GM12878 (cell line): ENCODE measurements at regions not wholly inside any gene's neighbourhood (a gene's known extent, or its start where the extent isn't known, plus 50 kb on each side); places are given as distances from the start of the nearest gene placed in this dataset.

Source experiments
- ATAC-seq: fragments of 200-7000 bp; cut with Tn5 transposase; 3 replicates; pipeline ENCODE4 v1.9.1; 2020; ENCODE audit warnings: mild to moderate bottlenecking, moderate library complexity
- BruUV-seq: library from RNA; stranded (reverse); fragments of 400-500 nt; replicated peaks from 2 replicates; lab custom pipeline; 2021; lab: Mats Ljungman, UMichigan
- CTCF ChIA-PET: fragments of 300-600 bp; sonication (Branson Sonifier 250); formaldehyde crosslinking; extraction: SDS; loops from one replicate; lab custom pipeline; 2021; ENCODE audit warnings: inconsistent platforms; lab: Yijun Ruan, JAX
- POLR2A ChIA-PET: fragments of 350-600 bp; formaldehyde crosslinking; extraction: SDS; loops from one replicate; lab custom pipeline; 2021; ENCODE audit warnings: inconsistent platforms; lab: Charles Lee
- RAD21 ChIA-PET: fragments of 300-600 bp; sonication (Branson Sonifier 250); formaldehyde crosslinking; loops from one replicate; lab custom pipeline; 2023; ENCODE audit warnings: antibody characterized with exemption; ENCODE audit not compliant: unreplicated experiment; lab: Charles Lee
- SMC1A ChIA-PET: fragments of 300-600 bp; sonication (Branson Sonifier 250); formaldehyde crosslinking; loops from one replicate; lab custom pipeline; 2023; ENCODE audit not compliant: unreplicated experiment, uncharacterized antibody; lab: Charles Lee
- DNase-seq: peaks from one replicate; pipeline ENCODE4 v3.0.0-alpha.2; 2011; ENCODE audit warnings: low read depth, low spot score
- FAIRE-seq: peaks from 3 replicates; lab custom pipeline; 2011; peaks lifted over from hg19 to GRCh38; lab: Jason Lieb, UNC
- H2AFZ ChIP-seq: 2 replicates; pipeline ENCODE4 v1.6.0; 2011; ENCODE audit warnings: low read depth, low read length, control low read depth; ENCODE audit not compliant: control insufficient read depth
- H3K27ac ChIP-seq: 2 replicates; pipeline ENCODE4 v1.5.1; 2011; ENCODE audit warnings: control low read depth; ENCODE audit not compliant: control insufficient read depth, insufficient read depth
- H3K27me3 ChIP-seq, 2 experiments: replicated peaks in 1 of 2; 2 replicates each; pipeline versions ENCODE4 v1.6.0 to v1.6.1; 2011; ENCODE audit warnings: low read length in 1 of 2; ENCODE audit not compliant: control insufficient read depth in 2 of 2, insufficient read depth in 2 of 2
- H3K36me3 ChIP-seq, 2 experiments: 2 replicates each; pipeline ENCODE4 v1.5.1; 2011; ENCODE audit warnings: low read length in 1 of 2; ENCODE audit not compliant: control insufficient read depth in 2 of 2, insufficient read depth in 2 of 2
- H3K4me1 ChIP-seq: 2 replicates; pipeline ENCODE4 v1.6.1; 2011; ENCODE audit warnings: mild to moderate bottlenecking, low read length, moderate library complexity, mixed read lengths; ENCODE audit not compliant: control insufficient read depth, insufficient read depth
- H3K4me2 ChIP-seq: 2 replicates; pipeline ENCODE4 v1.6.0; 2011; ENCODE audit warnings: control low read depth; ENCODE audit not compliant: control insufficient read depth, insufficient read depth
- H3K4me3 ChIP-seq: fragments of 200-600 bp; sonication (generic); 2 replicates; pipeline ENCODE4 v1.5.1; 2016
- H3K79me2 ChIP-seq: 2 replicates; pipeline ENCODE4 v1.6.0; 2011; ENCODE audit warnings: low read length; ENCODE audit not compliant: control insufficient read depth, insufficient read depth
- H3K9ac ChIP-seq: 2 replicates; pipeline ENCODE4 v1.8.0; 2011; ENCODE audit warnings: low read length, control low read depth, mixed read lengths; ENCODE audit not compliant: control insufficient read depth, insufficient read depth
- H3K9me3 ChIP-seq: replicated peaks from 3 replicates; pipeline ENCODE4 v1.5.1; 2011; ENCODE audit warnings: mild to moderate bottlenecking, low read length; ENCODE audit not compliant: control insufficient read depth, insufficient read depth
- H4K20me1 ChIP-seq: 2 replicates; pipeline ENCODE4 v1.6.0; 2011; ENCODE audit not compliant: control insufficient read depth, insufficient read depth
- BCLAF1 ChIP-seq: fragments of 450-650 bp; IDR thresholded peaks from 2 replicates; pipeline ENCODE4 v1.6.1; 2017; ENCODE audit warnings: antibody characterized with exemption, mild to moderate bottlenecking, moderate library complexity
- DPF2 ChIP-seq: fragments of 450-650 bp; IDR thresholded peaks from 2 replicates; pipeline ENCODE4 v1.6.1; 2017; ENCODE audit warnings: mild to moderate bottlenecking
- EZH2 ChIP-seq: IDR thresholded peaks from 2 replicates; pipeline ENCODE4 v1.6.1; 2012; ENCODE audit warnings: low read depth, mild to moderate bottlenecking, control low read depth, inconsistent platforms, low read length, borderline replicate concordance; ENCODE audit not compliant: control insufficient read depth
- FOXK2 ChIP-seq: fragments of 450-650 bp; IDR thresholded peaks from 2 replicates; pipeline ENCODE4 v1.6.1; 2017; ENCODE audit warnings: mild to moderate bottlenecking, moderate library complexity
- IRF4 ChIP-seq: IDR thresholded peaks from 2 replicates; pipeline ENCODE4 v1.6.1; 2011; ENCODE audit warnings: low read depth, low read length
- MYC ChIP-seq: IDR thresholded peaks from 2 replicates; pipeline ENCODE4 v1.6.1; 2011; ENCODE audit warnings: mild to moderate bottlenecking, low read length, moderate library complexity, inconsistent platforms; ENCODE audit not compliant: insufficient read depth, insufficient replicate concordance, insufficient read length, severe bottlenecking
- PKNOX1 ChIP-seq: fragments of 450-650 bp; IDR thresholded peaks from 2 replicates; pipeline ENCODE4 v1.6.1; 2016; ENCODE audit warnings: mild to moderate bottlenecking
- POLR2A ChIP-seq: IDR thresholded peaks from 2 replicates; pipeline ENCODE4 v1.6.1; 2011; ENCODE audit warnings: low read depth, mild to moderate bottlenecking, low read length
- POLR2AphosphoS5 ChIP-seq: IDR thresholded peaks from 2 replicates; pipeline ENCODE4 v1.6.1; 2011; ENCODE audit warnings: mild to moderate bottlenecking, low read length, inconsistent platforms
- RAD51 ChIP-seq: fragments of 450-650 bp; IDR thresholded peaks from 2 replicates; pipeline ENCODE4 v1.6.1; 2016; ENCODE audit warnings: moderate library complexity, mild to moderate bottlenecking, inconsistent platforms
- STAT3 ChIP-seq: IDR thresholded peaks from 2 replicates; pipeline ENCODE4 v1.6.1; 2011; ENCODE audit warnings: low read depth, low read length, improper control_type of control experiment
- SUPT20H ChIP-seq: IDR thresholded peaks from 2 replicates; pipeline ENCODE4 v1.6.1; 2011; ENCODE audit warnings: low read depth, mild to moderate bottlenecking, low read length, moderate library complexity, borderline replicate concordance; ENCODE audit not compliant: control insufficient read depth
- TBL1XR1 ChIP-seq: IDR thresholded peaks from 2 replicates; pipeline ENCODE4 v1.6.1; 2012; ENCODE audit warnings: low read depth, low read length, improper control_type of control experiment
- ZNF622 ChIP-seq: fragments of 450-650 bp; IDR thresholded peaks from 2 replicates; pipeline ENCODE4 v1.6.1; 2017; ENCODE audit warnings: mild to moderate bottlenecking, inconsistent platforms
- ZNF687 ChIP-seq: fragments of 450-650 bp; IDR thresholded peaks from 2 replicates; pipeline ENCODE4 v1.6.1; 2017; ENCODE audit warnings: mild to moderate bottlenecking, moderate library complexity
- WGBS: methylation state at CpG from one replicate; pipeline ENCODE4 v1.1.6; 2016; ENCODE audit warnings: low lambda C conversion rate; ENCODE audit not compliant: insufficient replicate concordance, insufficient coverage; ENCODE audit errors: missing lambda C conversion rate; 5-methylcytosine and 5-hydroxymethylcytosine counted together
- in situ Hi-C: fragments of 300-500 bp; cut with MboI; formaldehyde crosslinking; loops from 9 replicates; pipeline ENCODE4 v1.14.3; 2018; ENCODE audit warnings: mixed read lengths
- intact Hi-C: fragments of 100-400 bp; cut with micrococcal nuclease; formaldehyde crosslinking; loops from one replicate; pipeline ENCODE4 v1.14.2; 2022; ENCODE audit not compliant: unreplicated experiment
- TF ChIP-seq, protein P1 (sequence below): fragments of 450-650 bp; IDR thresholded peaks from 2 replicates; pipeline ENCODE4 v1.6.1; 2017; ENCODE audit warnings: borderline replicate concordance

GRCh38 chr11:106427736-106428135 is 350.3 kb downstream of the AASDHPPT start (continued):
- TF ChIP-seq BCLAF1, result no peak
- no peak for TF ChIP-seq RAD51
- TF ChIP-seq TBL1XR1, result no peak
- no peak for TF ChIP-seq MYC
- TF ChIP-seq, protein P1, sequence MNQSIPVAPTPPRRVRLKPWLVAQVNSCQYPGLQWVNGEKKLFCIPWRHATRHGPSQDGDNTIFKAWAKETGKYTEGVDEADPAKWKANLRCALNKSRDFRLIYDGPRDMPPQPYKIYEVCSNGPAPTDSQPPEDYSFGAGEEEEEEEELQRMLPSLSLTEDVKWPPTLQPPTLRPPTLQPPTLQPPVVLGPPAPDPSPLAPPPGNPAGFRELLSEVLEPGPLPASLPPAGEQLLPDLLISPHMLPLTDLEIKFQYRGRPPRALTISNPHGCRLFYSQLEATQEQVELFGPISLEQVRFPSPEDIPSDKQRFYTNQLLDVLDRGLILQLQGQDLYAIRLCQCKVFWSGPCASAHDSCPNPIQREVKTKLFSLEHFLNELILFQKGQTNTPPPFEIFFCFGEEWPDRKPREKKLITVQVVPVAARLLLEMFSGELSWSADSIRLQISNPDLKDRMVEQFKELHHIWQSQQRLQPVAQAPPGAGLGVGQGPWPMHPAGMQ, result no peak
- TF ChIP-seq, all 136 proteins: peak for 0

GRCh38 chr11:106442032-106442431 is 364.6 kb downstream of the AASDHPPT start:
- no peak overlapping the region for H3K4me3 ChIP-seq
- 0% methylated on average over 1 of the region's 1 CpG for WGBS
- TF ChIP-seq SUPT20H (no peak), ZNF687 (no peak), EZH2 (no peak), STAT3 (no peak), PKNOX1 (no peak), FOXK2 (no peak), DPF2 (no peak), ZNF622 (no peak), TBL1XR1 (no peak), POLR2AphosphoS5 (no peak), POLR2A (no peak), IRF4 (no peak)

More at GRCh38 chr11:106442032-106442431, 364.6 kb downstream of the AASDHPPT start:
- H3K4me1 ChIP-seq, result no peaks in the 10 kb centered on the region
- ChIA-PET POLR2A (no interaction called here), CTCF (no interaction called here), SMC1A (no interaction called here), RAD21 (no interaction called here)
- H2AFZ ChIP-seq, result no peak overlapping the region
- no TSS peak for BruUV-seq
- H3K4me2 ChIP-seq, result no peak overlapping the region
- H3K36me3 ChIP-seq, result no peaks in the 10 kb centered on the region
- DNase-seq (no peak), ATAC-seq (no peak), FAIRE-seq (no peak)
- no peaks in the 10 kb centered on the region for H3K79me2 ChIP-seq
- no peak overlapping the region for H3K27ac ChIP-seq
- intact Hi-C loops, result no loop called here
- in situ Hi-C loops, result no loop called here
- no peaks in the 10 kb centered on the region for H4K20me1 ChIP-seq
- H3K9ac ChIP-seq, result no peak overlapping the region
- no peaks in the 10 kb centered on the region for H3K9me3 ChIP-seq
- H3K27me3 ChIP-seq, result no peaks in the 10 kb centered on the region
